Neural crest cell (in vitro differentiated cells): ENCODE measurements at regions not wholly inside any gene's neighbourhood (a gene's known extent, or its start where the extent isn't known, plus 50 kb on each side); places are given as distances from the start of the nearest gene placed in this dataset.

Experiments
- DNase-seq: peaks from one replicate; pipeline ENCODE4 v3.0.0; 2021; ENCODE audit warnings: low read depth, mixed read lengths, low spot score
- H3K27ac Mint-ChIP-seq: one replicate; pipeline ENCODE4 v1.8.0; 2021; ENCODE audit warnings: mild to moderate bottlenecking, mixed read lengths; ENCODE audit not compliant: unreplicated experiment
- H3K27me3 Mint-ChIP-seq: 2 replicates; pipeline ENCODE4 v1.8.0; 2021; ENCODE audit warnings: low read depth, mild to moderate bottlenecking, mixed read lengths
- H3K36me3 Mint-ChIP-seq: 2 replicates; pipeline ENCODE4 v1.8.0; 2021; ENCODE audit warnings: low read depth, mild to moderate bottlenecking, mixed read lengths
- H3K4me1 Mint-ChIP-seq: 2 replicates; pipeline ENCODE4 v1.8.0; 2021; ENCODE audit warnings: mixed read lengths
- H3K4me3 Mint-ChIP-seq: one replicate; pipeline ENCODE4 v1.8.0; 2021; ENCODE audit warnings: mild to moderate bottlenecking, mixed read lengths
- H3K9me3 Mint-ChIP-seq: 2 replicates; pipeline ENCODE4 v1.8.0; 2021; ENCODE audit warnings: mixed read lengths
- CTCF ChIP-seq: fragments of 200-600 bp; sonication (generic); conservative IDR thresholded peaks from 2 replicates; pipeline ENCODE4 v1.5.0; 2021; ENCODE audit warnings: antibody characterized with exemption, mild to moderate bottlenecking

- no peak overlapping the region for H3K27ac Mint-ChIP-seq
- H3K9me3 Mint-ChIP-seq = no peaks in the 10 kb centered on the region
- H3K4me1 Mint-ChIP-seq = no peaks in the 10 kb centered on the region
- no peak for DNase-seq
- H3K4me3 Mint-ChIP-seq = no peak overlapping the region
- no peaks in the 10 kb centered on the region for H3K36me3 Mint-ChIP-seq
- H3K27me3 Mint-ChIP-seq = no peaks in the 10 kb centered on the region
- no peak for TF ChIP-seq CTCF
Observed at GRCh38 chr4:33029976-33030375, 2309.8 kb downstream of the PCDH7 start.

- no peak for DNase-seq
- Mint-ChIP-seq H3K27me3 (no peaks in the 10 kb centered on the region), H3K4me3 (no peak overlapping the region), H3K9me3 (no peaks in the 10 kb centered on the region), H3K36me3 (no peaks in the 10 kb centered on the region), H3K27ac (no peak overlapping the region), H3K4me1 (no peaks in the 10 kb centered on the region)
- TF ChIP-seq CTCF = no peak
Observed at GRCh38 chr4:33031328-33031727, 2311.2 kb downstream of the PCDH7 start.

GRCh38 chr4:33037464-33037863, 2317.3 kb downstream of the PCDH7 start:
- H3K27ac Mint-ChIP-seq = no peak overlapping the region
- no peaks in the 10 kb centered on the region for H3K36me3 Mint-ChIP-seq
- H3K4me1 Mint-ChIP-seq = no peaks in the 10 kb centered on the region
- DNase-seq = no peak
- H3K4me3 Mint-ChIP-seq = no peak overlapping the region
- peaks cover 3% of the 10 kb centered on the region for H3K9me3 Mint-ChIP-seq
- no peaks in the 10 kb centered on the region for H3K27me3 Mint-ChIP-seq
- no peak for TF ChIP-seq CTCF

- Mint-ChIP-seq H3K4me1 (peaks cover 7% of the 10 kb centered on the region), H3K36me3 (no peaks in the 10 kb centered on the region), H3K9me3 (peaks cover 3% of the 10 kb centered on the region), H3K27ac (no peak overlapping the region), H3K4me3 (no peak overlapping the region), H3K27me3 (no peaks in the 10 kb centered on the region)
- TF ChIP-seq CTCF = no peak
- no peak for DNase-seq
Observed at GRCh38 chr4:33045334-33045733, 2325.2 kb downstream of the PCDH7 start.

- Mint-ChIP-seq H3K4me1 (no peaks in the 10 kb centered on the region), H3K9me3 (peaks cover 2% of the 10 kb centered on the region), H3K27me3 (no peaks in the 10 kb centered on the region), H3K27ac (no peak overlapping the region), H3K4me3 (no peak overlapping the region), H3K36me3 (no peaks in the 10 kb centered on the region)
- no peak for TF ChIP-seq CTCF
- DNase-seq = no peak
Observed at GRCh38 chr4:33052241-33052640, 2332.1 kb downstream of the PCDH7 start.

GRCh38 chr4:33054161-33054560, 2334.0 kb downstream of the PCDH7 start:
- H3K36me3 Mint-ChIP-seq = no peaks in the 10 kb centered on the region
- no peaks in the 10 kb centered on the region for H3K9me3 Mint-ChIP-seq
- no peak overlapping the region for H3K27ac Mint-ChIP-seq
- no peaks in the 10 kb centered on the region for H3K4me1 Mint-ChIP-seq
- H3K27me3 Mint-ChIP-seq = no peaks in the 10 kb centered on the region
- no peak overlapping the region for H3K4me3 Mint-ChIP-seq
- no peak for DNase-seq
- TF ChIP-seq CTCF = no peak
